ENCODE measurements at regions not wholly inside any gene's neighbourhood (a gene's known extent, or its start where the extent isn't known, plus 50 kb on each side); places are given as distances from the start of the nearest gene placed in this dataset.
A peak's percentile ranks its signal among the peaks of the same experiment; 100 is the strongest.

DNA sequence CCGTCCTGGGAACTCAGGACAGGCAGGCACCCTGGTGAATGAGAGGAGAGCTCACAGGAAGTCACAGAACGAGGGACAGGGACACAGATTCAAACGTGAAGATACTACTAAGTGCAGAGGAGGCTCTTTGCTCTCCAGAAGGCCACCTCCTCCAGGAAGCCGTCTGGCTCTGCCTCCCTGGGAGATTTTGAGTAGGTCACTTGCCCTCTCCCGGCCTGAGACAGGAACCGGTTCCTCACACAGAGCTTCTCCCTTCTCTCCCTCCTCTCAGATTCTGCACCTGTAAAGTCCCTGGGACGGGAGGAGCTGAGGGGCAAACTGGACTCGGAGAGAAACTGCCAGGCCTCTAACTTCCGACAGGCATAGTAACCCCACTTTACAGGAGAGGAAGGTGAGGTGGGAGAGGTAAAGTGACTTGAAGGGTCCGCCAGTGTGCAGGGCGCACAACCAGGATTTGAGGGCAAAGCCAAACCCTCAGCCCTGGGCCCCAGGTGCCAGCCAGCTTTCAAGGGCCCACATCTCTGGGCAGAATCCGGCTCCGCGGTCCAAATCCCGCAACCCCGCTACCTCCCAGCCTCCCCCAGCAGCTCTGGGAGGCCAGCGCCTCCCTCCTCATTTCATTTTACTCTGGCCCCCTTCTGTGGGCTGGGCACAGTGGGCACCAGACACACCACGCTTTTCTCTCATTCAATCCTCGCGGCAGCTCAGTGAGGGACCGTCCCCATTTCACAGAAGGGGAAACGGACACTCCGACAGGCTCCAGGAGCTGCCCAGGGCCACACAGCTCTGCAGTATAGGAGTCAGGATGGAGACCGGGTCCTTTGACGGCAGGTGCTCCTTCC is 150.2 kb downstream of the SMAD6 start:
- H3K4me1 Mint-ChIP-seq = peaks cover 14 to 29% of the 10 kb centered on the region in 2 experiments
- Histone ChIP-seq H4K91ac (ENCODE audit: insufficient read length, low read depth, low read length) (no peak overlapping the region), H3K27ac (ENCODE audit: insufficient read length, low read depth, low read length) (no peak overlapping the region), H3K23ac (ENCODE audit: insufficient read length, low read depth, low read length) (no peak overlapping the region), H3K4me2 (ENCODE audit: insufficient read depth, insufficient read length, low read length) (no peak overlapping the region), H3K4me1 (ENCODE audit: insufficient read depth, low read length) (no peaks in the 10 kb centered on the region), H2AFZ (ENCODE audit: low read length) (no peak overlapping the region), H3K18ac (ENCODE audit: insufficient read length, low read depth, low read length) (no peak overlapping the region), H3K4ac (ENCODE audit: low read depth, low read length) (no peak overlapping the region), H4K5ac (ENCODE audit: insufficient read length, low read depth, low read length) (no peak overlapping the region), H3K14ac (ENCODE audit: insufficient read depth, low read length) (no peak overlapping the region), H2BK5ac (ENCODE audit: insufficient read length, low read length) (no peak overlapping the region), H3K79me2 (ENCODE audit: insufficient read depth, low read length) (no peaks in the 10 kb centered on the region), H3K56ac (ENCODE audit: insufficient read length, low read depth, low read length) (no peak overlapping the region), H2BK120ac (ENCODE audit: low read depth, low read length, poor library complexity, severe bottlenecking) (no peak overlapping the region), H4K8ac (replicated peaks; ENCODE audit: insufficient read length, low read depth, low read length) (no peak overlapping the region), H3K9ac (ENCODE audit: extremely low read depth, insufficient read length, low read length) (no peak overlapping the region), H2AK5ac (ENCODE audit: insufficient read length, low read length) (no peak overlapping the region), H3K9me3 (ENCODE audit: control insufficient read depth, low read depth, low read length) (no peaks in the 10 kb centered on the region), H2BK20ac (ENCODE audit: low read depth, low read length, poor library complexity, severe bottlenecking) (no peak overlapping the region), H2BK15ac (ENCODE audit: low read depth, low read length) (no peak overlapping the region), H4K20me1 (ENCODE audit: control insufficient read depth, insufficient read depth, insufficient read length) (no peaks in the 10 kb centered on the region), H3K23me2 (ENCODE audit: insufficient read length, low read depth, low read length, poor library complexity, severe bottlenecking) (no peaks in the 10 kb centered on the region), H3K27me3 (ENCODE audit: insufficient read depth, low read length) (no peaks in the 10 kb centered on the region), H2BK12ac (ENCODE audit: insufficient read length, low read depth, low read length) (no peak overlapping the region), H3K79me1 (ENCODE audit: insufficient read depth, low read depth, low read length, poor library complexity, severe bottlenecking) (no peaks in the 10 kb centered on the region), H3T11ph (ENCODE audit: low read length) (no peak overlapping the region)
- WGBS (ENCODE audit: extremely low coverage, insufficient read length, low lambda C conversion rate) = no CpG with 5 or more reads among the region's 25 CpGs
- H3K27me3 Mint-ChIP-seq (ENCODE audit: low read depth) = peaks cover 32% of the 10 kb centered on the region
- H3K27ac Mint-ChIP-seq = no peak overlapping the region
- TF ChIP-seq, protein P1, sequence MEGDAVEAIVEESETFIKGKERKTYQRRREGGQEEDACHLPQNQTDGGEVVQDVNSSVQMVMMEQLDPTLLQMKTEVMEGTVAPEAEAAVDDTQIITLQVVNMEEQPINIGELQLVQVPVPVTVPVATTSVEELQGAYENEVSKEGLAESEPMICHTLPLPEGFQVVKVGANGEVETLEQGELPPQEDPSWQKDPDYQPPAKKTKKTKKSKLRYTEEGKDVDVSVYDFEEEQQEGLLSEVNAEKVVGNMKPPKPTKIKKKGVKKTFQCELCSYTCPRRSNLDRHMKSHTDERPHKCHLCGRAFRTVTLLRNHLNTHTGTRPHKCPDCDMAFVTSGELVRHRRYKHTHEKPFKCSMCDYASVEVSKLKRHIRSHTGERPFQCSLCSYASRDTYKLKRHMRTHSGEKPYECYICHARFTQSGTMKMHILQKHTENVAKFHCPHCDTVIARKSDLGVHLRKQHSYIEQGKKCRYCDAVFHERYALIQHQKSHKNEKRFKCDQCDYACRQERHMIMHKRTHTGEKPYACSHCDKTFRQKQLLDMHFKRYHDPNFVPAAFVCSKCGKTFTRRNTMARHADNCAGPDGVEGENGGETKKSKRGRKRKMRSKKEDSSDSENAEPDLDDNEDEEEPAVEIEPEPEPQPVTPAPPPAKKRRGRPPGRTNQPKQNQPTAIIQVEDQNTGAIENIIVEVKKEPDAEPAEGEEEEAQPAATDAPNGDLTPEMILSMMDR (conservative IDR thresholded peaks at IDR 0.05) = no peak
- H3K4me3 Mint-ChIP-seq = peak overlapping the region in 1 of 2 experiments; percentile 36; a peak in 2 of 5 replicates
- no peaks in the 10 kb centered on the region; a peak in 1 of 5 replicates for H3K9me3 Mint-ChIP-seq
- DNase-seq = peak; percentile 28
- H3K36me3 Mint-ChIP-seq (ENCODE audit: insufficient read depth in 1 of 3, low read depth in 3 of 3) = no peaks in the 10 kb centered on the region; a peak in 1 of 7 replicates

Data from H9 (cell line).